Spinal cord (tissue), 10 donors: ENCODE measurements at regions not wholly inside any gene's neighbourhood (a gene's known extent, or its start where the extent isn't known, plus 50 kb on each side); places are given as distances from the start of the nearest gene placed in this dataset. TPM values are rescaled to one million over a fixed set of nuclear protein-coding genes. Genes with fewer than 3 reads are reported as not detected.
A peak's percentile ranks its signal among the peaks of the same experiment; 100 is the strongest.

Experiments used
- DNase-seq, 6 donors: peaks; one replicate each; pipeline versions ENCODE4 v3.0.0 to v3.0.0-alpha.2; 2013 to 2015; ENCODE audit warnings: low spot score in 6 of 6, low read depth in 4 of 6
- H3K27ac ChIP-seq: one replicate; pipeline ENCODE4 v1.5.1; 2013; ENCODE audit warnings: low read depth, low read length, control low read depth
- H3K27me3 ChIP-seq: one replicate; pipeline ENCODE4 v1.6.1; 2013; ENCODE audit warnings: low read length; ENCODE audit not compliant: control insufficient read depth, insufficient read depth
- H3K36me3 ChIP-seq: one replicate; pipeline ENCODE4 v1.6.1; 2013; ENCODE audit warnings: low read length; ENCODE audit not compliant: control insufficient read depth, insufficient read depth
- H3K4me1 ChIP-seq: one replicate; pipeline ENCODE4 v1.6.1; 2013; ENCODE audit warnings: low read length; ENCODE audit not compliant: control insufficient read depth, insufficient read depth
- H3K4me3 ChIP-seq: one replicate; pipeline ENCODE4 v1.5.1; 2013; ENCODE audit warnings: low read depth, low read length, control low read depth
- H3K9me3 ChIP-seq: one replicate; pipeline ENCODE4 v1.6.1; 2013; ENCODE audit warnings: low read length; ENCODE audit not compliant: control insufficient read depth, insufficient read depth
- WGBS: methylation state at CpG from one replicate; pipeline ENCODE4 v1.1.5; 2013; ENCODE audit warnings: missing lambda C conversion rate; ENCODE audit not compliant: insufficient coverage; 5-methylcytosine and 5-hydroxymethylcytosine counted together
- small RNA-seq: library from RNA; depleted of rRNA; stranded (forward); fragments of <200 nt; gene quantifications from one replicate; pipeline ENCODE3, GENCODE V24; 2014; ENCODE audit warnings: low replicate concordance
- donor health status: healthy.

- H3K4me1 ChIP-seq, result no peaks in the 10 kb centered on the region
Measured at GRCh38 chr1:240682166-240682858, 70.4 kb upstream of the GREM2 start.

GRCh38 chr1:240672132-240672811 is 60.3 kb upstream of the GREM2 start:
- Histone ChIP-seq H3K27me3 (no peaks in the 10 kb centered on the region), H3K4me3 (no peak overlapping the region), H3K9me3 (no peaks in the 10 kb centered on the region), H3K4me1 (no peaks in the 10 kb centered on the region), H3K27ac (no peak overlapping the region), H3K36me3 (no peaks in the 10 kb centered on the region)
- no CpG with 5 or more reads among the region's 2 CpGs for whole genome bisulfite sequencing
- DNase-seq, result no peak

More at GRCh38 chr1:240682166-240682858, 70.4 kb upstream of the GREM2 start:
- WGBS, result no CpG with 5 or more reads among the region's 6 CpGs
- no peak overlapping the region for H3K4me3 ChIP-seq
- DNase-seq, result peak in 1 of 6 donors; percentile 54
- H3K27me3 ChIP-seq, result no peaks in the 10 kb centered on the region
- H3K36me3 ChIP-seq, result no peaks in the 10 kb centered on the region
- H3K9me3 ChIP-seq, result no peaks in the 10 kb centered on the region
- H3K27ac ChIP-seq, result no peak overlapping the region

- no peak overlapping the region for H3K27ac ChIP-seq
- H3K9me3 ChIP-seq, result no peaks in the 10 kb centered on the region
- no peaks in the 10 kb centered on the region for H3K27me3 ChIP-seq
- DNase-seq, result no peak
- no peaks in the 10 kb centered on the region for H3K36me3 ChIP-seq
- no CpG with 5 or more reads among the region's 3 CpGs for WGBS
- H3K4me1 ChIP-seq, result no peaks in the 10 kb centered on the region
- no peak overlapping the region for H3K4me3 ChIP-seq
Measured at GRCh38 chr1:240667351-240667750, 55.4 kb upstream of the GREM2 start.

- Histone ChIP-seq H3K4me3 (no peak overlapping the region), H3K27me3 (no peaks in the 10 kb centered on the region), H3K4me1 (no peaks in the 10 kb centered on the region), H3K9me3 (no peaks in the 10 kb centered on the region), H3K27ac (no peak overlapping the region), H3K36me3 (no peaks in the 10 kb centered on the region)
- no peak for DNase-seq
- 91% methylated on average over 8 of the region's 9 CpGs for WGBS
Measured at GRCh38 chr1:240666568-240667198, 54.7 kb upstream of the GREM2 start.

- no peak overlapping the region for H3K4me3 ChIP-seq
- H3K27ac ChIP-seq, result no peak overlapping the region
- no peaks in the 10 kb centered on the region for H3K36me3 ChIP-seq
- no peaks in the 10 kb centered on the region for H3K9me3 ChIP-seq
- no peaks in the 10 kb centered on the region for H3K4me1 ChIP-seq
- no CpG with 5 or more reads among the region's 1 CpG for WGBS
- no peaks in the 10 kb centered on the region for H3K27me3 ChIP-seq
- no peak for DNase-seq
Measured at GRCh38 chr1:240663169-240663879, 51.4 kb upstream of the GREM2 start.

Small RNAs in the stretch of these regions (small RNA-seq; reads per million reads assigned to genes)
- not detected for gene RF00019
